DOHH2 (cell line): ENCODE measurements at regions not wholly inside any gene's neighbourhood (a gene's known extent, or its start where the extent isn't known, plus 50 kb on each side); places are given as distances from the start of the nearest gene placed in this dataset.

Experiments used
- H3F3A ChIP-seq: fragments of 200-600 bp; sonication (generic), shearing (Covaris generic); 2 replicates; pipeline ENCODE4 v1.6.0; 2016; ENCODE audit warnings: antibody characterized with exemption, mild to moderate bottlenecking; ENCODE audit not compliant: control insufficient read depth, insufficient read depth
- H3K27ac ChIP-seq: fragments of 200-600 bp; sonication (generic); 2 replicates; pipeline ENCODE4 v1.5.1; 2014; ENCODE audit warnings: low read depth, mild to moderate bottlenecking, low read length, moderate library complexity
- H3K27me3 ChIP-seq: fragments of 200-600 bp; sonication (generic); 2 replicates; pipeline ENCODE4 v1.6.1; 2014; ENCODE audit warnings: mild to moderate bottlenecking, low read length, mixed read lengths; ENCODE audit not compliant: control insufficient read depth
- H3K36me3 ChIP-seq: fragments of 200-600 bp; sonication (generic); 2 replicates; pipeline ENCODE4 v1.6.1; 2014; ENCODE audit warnings: mild to moderate bottlenecking, low read length, moderate library complexity, mixed read lengths; ENCODE audit not compliant: control insufficient read depth
- H3K4me1 ChIP-seq: fragments of 200-600 bp; sonication (generic); 2 replicates; pipeline ENCODE4 v1.6.1; 2014; ENCODE audit warnings: mild to moderate bottlenecking, low read length, mixed read lengths; ENCODE audit not compliant: control insufficient read depth
- H3K4me2 ChIP-seq: fragments of 200-600 bp; sonication (generic); 2 replicates; pipeline ENCODE4 v1.6.0; 2014; ENCODE audit warnings: mild to moderate bottlenecking, low read length, moderate library complexity
- H3K4me3 ChIP-seq: fragments of 200-600 bp; sonication (generic); 2 replicates; pipeline ENCODE4 v1.5.1; 2014; ENCODE audit warnings: mild to moderate bottlenecking, low read length, mixed read lengths
- H3K79me2 ChIP-seq: fragments of 200-600 bp; sonication (generic); 2 replicates; pipeline ENCODE4 v1.6.1; 2014; ENCODE audit warnings: mild to moderate bottlenecking, low read length, mixed read lengths; ENCODE audit not compliant: control insufficient read depth
- H3K9me2 ChIP-seq: fragments of 200-600 bp; sonication (generic); replicated peaks from 2 replicates; pipeline ENCODE4 v1.6.1; 2014; ENCODE audit warnings: mild to moderate bottlenecking, low read length, mixed read lengths; ENCODE audit not compliant: control insufficient read depth
- H3K9me3 ChIP-seq: fragments of 200-600 bp; sonication (generic); 2 replicates; pipeline ENCODE4 v1.6.1; 2014; ENCODE audit warnings: antibody characterized with exemption, low read length, mixed read lengths; ENCODE audit not compliant: control insufficient read depth, insufficient read depth
- H4K20me1 ChIP-seq: fragments of 200-600 bp; sonication (generic); 2 replicates; pipeline ENCODE4 v1.6.0; 2014; ENCODE audit warnings: low read depth, mild to moderate bottlenecking, antibody characterized with exemption, low read length, moderate library complexity; ENCODE audit not compliant: control insufficient read depth, insufficient read depth
- EZH2phosphoT487 ChIP-seq: fragments of 200-600 bp; sonication (generic); IDR thresholded peaks from 2 replicates; pipeline ENCODE4 v1.6.1; 2017; ENCODE audit warnings: borderline replicate concordance, mild to moderate bottlenecking, antibody characterized with exemption, low read length, moderate library complexity, mixed read lengths
- TF ChIP-seq, protein P1 (sequence below): fragments of 200-600 bp; sonication (generic); IDR thresholded peaks from one replicate; pipeline ENCODE4 v1.5.1; 2014; ENCODE audit warnings: antibody characterized with exemption, mild to moderate bottlenecking, low read depth, low read length; ENCODE audit not compliant: poor library complexity, severe bottlenecking

DNA sequence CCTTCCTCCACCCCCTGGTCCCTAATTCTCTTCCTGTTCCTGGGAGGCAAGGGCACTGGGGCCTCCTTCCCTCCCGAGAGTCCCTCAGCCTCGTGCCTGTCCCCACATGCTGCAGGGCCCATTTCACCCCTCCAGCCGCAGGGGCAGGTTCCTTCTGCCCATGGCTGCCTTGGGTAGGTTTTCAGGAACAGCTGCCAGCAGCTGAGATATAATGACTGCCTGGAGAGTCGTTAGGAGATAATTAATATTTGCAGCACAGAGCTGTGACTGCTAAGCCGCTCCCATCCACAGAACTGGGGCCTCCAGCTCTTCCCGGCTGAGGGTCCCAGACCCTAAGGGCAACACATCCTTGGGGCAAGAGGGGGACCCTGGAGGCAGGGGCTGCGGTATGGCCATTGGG, 211.9 kb upstream of the LHX5 start:
- Histone ChIP-seq H3F3A (no peaks in the 10 kb centered on the region), H3K36me3 (no peaks in the 10 kb centered on the region), H3K27ac (no peak overlapping the region), H3K4me2 (no peak overlapping the region), H3K79me2 (no peaks in the 10 kb centered on the region), H4K20me1 (no peaks in the 10 kb centered on the region), H3K9me3 (no peaks in the 10 kb centered on the region), H3K9me2 (no peaks in the 10 kb centered on the region), H3K4me3 (no peak overlapping the region), H3K27me3 (no peaks in the 10 kb centered on the region), H3K4me1 (no peaks in the 10 kb centered on the region)
- no peak for TF ChIP-seq EZH2phosphoT487
- TF ChIP-seq, protein P1, sequence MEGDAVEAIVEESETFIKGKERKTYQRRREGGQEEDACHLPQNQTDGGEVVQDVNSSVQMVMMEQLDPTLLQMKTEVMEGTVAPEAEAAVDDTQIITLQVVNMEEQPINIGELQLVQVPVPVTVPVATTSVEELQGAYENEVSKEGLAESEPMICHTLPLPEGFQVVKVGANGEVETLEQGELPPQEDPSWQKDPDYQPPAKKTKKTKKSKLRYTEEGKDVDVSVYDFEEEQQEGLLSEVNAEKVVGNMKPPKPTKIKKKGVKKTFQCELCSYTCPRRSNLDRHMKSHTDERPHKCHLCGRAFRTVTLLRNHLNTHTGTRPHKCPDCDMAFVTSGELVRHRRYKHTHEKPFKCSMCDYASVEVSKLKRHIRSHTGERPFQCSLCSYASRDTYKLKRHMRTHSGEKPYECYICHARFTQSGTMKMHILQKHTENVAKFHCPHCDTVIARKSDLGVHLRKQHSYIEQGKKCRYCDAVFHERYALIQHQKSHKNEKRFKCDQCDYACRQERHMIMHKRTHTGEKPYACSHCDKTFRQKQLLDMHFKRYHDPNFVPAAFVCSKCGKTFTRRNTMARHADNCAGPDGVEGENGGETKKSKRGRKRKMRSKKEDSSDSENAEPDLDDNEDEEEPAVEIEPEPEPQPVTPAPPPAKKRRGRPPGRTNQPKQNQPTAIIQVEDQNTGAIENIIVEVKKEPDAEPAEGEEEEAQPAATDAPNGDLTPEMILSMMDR = no peak

GRCh38 chr12:113680868-113681267, 209.2 kb upstream of the LHX5 start:
- TF ChIP-seq, protein P1 = no peak
- no peak for TF ChIP-seq EZH2phosphoT487
- Histone ChIP-seq H3K27ac (no peak overlapping the region), H3F3A (no peaks in the 10 kb centered on the region)

DNA sequence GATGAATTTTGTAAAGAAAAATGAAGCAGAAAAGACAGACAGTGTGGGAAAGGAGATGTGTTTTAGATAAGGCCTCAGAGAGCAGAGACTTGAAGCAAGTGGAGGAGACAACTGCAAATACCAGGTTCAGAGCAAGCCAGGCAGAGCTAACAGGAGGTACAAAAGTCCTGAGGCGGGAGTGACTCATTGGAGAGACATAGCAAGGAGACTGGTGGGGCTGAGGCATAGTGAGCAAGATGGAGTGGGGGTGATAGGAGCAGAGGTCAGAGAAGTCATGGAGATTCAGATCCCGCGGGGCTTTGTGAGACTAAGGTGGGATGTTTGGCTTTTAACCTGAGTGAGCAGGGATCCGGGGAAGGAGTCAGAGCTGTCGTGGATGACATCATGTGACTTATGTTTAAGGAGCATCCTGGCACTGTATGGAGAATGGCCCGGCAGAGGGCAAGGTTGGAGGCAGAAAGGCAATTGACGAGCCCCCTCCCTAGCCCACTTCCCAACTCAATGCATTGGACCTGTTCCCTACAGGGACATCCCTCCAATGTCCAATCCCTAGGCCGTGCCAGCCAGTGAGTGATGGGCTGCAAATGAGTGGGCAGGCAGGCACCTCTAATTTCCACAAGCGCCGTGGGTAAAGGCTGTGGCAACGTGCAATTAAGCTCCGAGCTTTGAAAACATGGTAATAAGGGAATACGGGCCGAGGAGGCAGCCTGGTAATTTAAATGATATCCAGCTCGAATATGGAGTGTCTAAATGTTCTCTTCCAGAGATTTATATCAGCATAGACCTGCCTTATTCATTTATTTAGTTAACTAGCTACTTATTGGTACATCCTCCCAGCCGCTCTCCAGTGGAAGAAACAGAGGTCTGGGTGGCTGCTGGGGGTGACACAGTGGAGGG, 206.8 kb upstream of the LHX5 start:
- no peaks in the 10 kb centered on the region for H3K36me3 ChIP-seq
- no peaks in the 10 kb centered on the region for H3F3A ChIP-seq
- no peak overlapping the region for H3K4me3 ChIP-seq
- H3K4me2 ChIP-seq = no peak overlapping the region
- no peaks in the 10 kb centered on the region for H4K20me1 ChIP-seq
- TF ChIP-seq, protein P1 = no peak
- TF ChIP-seq EZH2phosphoT487 = no peak
- H3K4me1 ChIP-seq = no peaks in the 10 kb centered on the region
- H3K9me2 ChIP-seq = no peaks in the 10 kb centered on the region
- H3K27ac ChIP-seq = no peak overlapping the region
- H3K9me3 ChIP-seq = no peaks in the 10 kb centered on the region
- no peaks in the 10 kb centered on the region for H3K79me2 ChIP-seq
- no peaks in the 10 kb centered on the region for H3K27me3 ChIP-seq

More at GRCh38 chr12:113680868-113681267, 209.2 kb upstream of the LHX5 start:
- Histone ChIP-seq H3K9me2 (no peaks in the 10 kb centered on the region), H3K9me3 (no peaks in the 10 kb centered on the region), H3K27me3 (no peaks in the 10 kb centered on the region), H3K79me2 (no peaks in the 10 kb centered on the region), H3K4me2 (no peak overlapping the region), H3K4me1 (no peaks in the 10 kb centered on the region), H3K4me3 (no peak overlapping the region), H3K36me3 (no peaks in the 10 kb centered on the region), H4K20me1 (no peaks in the 10 kb centered on the region)
